Neuronal stem cell (in vitro differentiated cells): ENCODE measurements at regions not wholly inside any gene's neighbourhood (a gene's known extent, or its start where the extent isn't known, plus 50 kb on each side); places are given as distances from the start of the nearest gene placed in this dataset.

ENCODE experiments used
- DNase-seq: peaks from one replicate; pipeline ENCODE4 v3.0.0-alpha.2; 2013; ENCODE audit warnings: low spot score
- H2AFZ ChIP-seq: one replicate; pipeline ENCODE4 v1.6.1; 2013; ENCODE audit warnings: mild to moderate bottlenecking, low read length, inconsistent platforms
- H2AK5ac ChIP-seq: 2 replicates; pipeline ENCODE4 v1.6.1; 2013; ENCODE audit warnings: low read depth, mild to moderate bottlenecking, inconsistent platforms, low read length, moderate library complexity, mixed read lengths
- H2BK120ac ChIP-seq: 2 replicates; pipeline ENCODE4 v1.6.1; 2013; ENCODE audit warnings: low read depth, mild to moderate bottlenecking, inconsistent platforms, low read length, moderate library complexity, mixed read lengths
- H2BK12ac ChIP-seq: one replicate; pipeline ENCODE4 v1.6.1; 2013; ENCODE audit warnings: low read length, inconsistent platforms
- H2BK15ac ChIP-seq: 2 replicates; pipeline ENCODE4 v1.6.1; 2013; ENCODE audit warnings: mild to moderate bottlenecking, low read length, inconsistent platforms, mixed read lengths
- H2BK5ac ChIP-seq: one replicate; pipeline ENCODE4 v1.6.1; 2013; ENCODE audit warnings: inconsistent platforms, mild to moderate bottlenecking, low read length, moderate library complexity
- H3K14ac ChIP-seq: one replicate; pipeline ENCODE4 v1.6.1; 2013; ENCODE audit warnings: low read length, inconsistent platforms
- H3K18ac ChIP-seq: 2 replicates; pipeline ENCODE4 v1.6.1; 2013; ENCODE audit warnings: low read length, inconsistent platforms
- H3K23ac ChIP-seq: 2 replicates; pipeline ENCODE4 v1.6.1; 2013; ENCODE audit warnings: low read depth, mild to moderate bottlenecking, mixed read lengths, low read length, inconsistent platforms; ENCODE audit not compliant: poor library complexity
- H3K27ac ChIP-seq: replicated peaks from 3 replicates; pipeline ENCODE4 v1.5.1; 2013; ENCODE audit warnings: low read length, inconsistent platforms
- H3K27me3 ChIP-seq, 3 experiments: 2 replicates each; pipeline ENCODE4 v1.6.1; 2013; ENCODE audit warnings: low read length in 3 of 3, mild to moderate bottlenecking in 2 of 3, inconsistent platforms in 1 of 3, low read depth in 1 of 3, mixed read lengths in 1 of 3, moderate library complexity in 1 of 3; ENCODE audit not compliant: control insufficient read depth in 3 of 3, insufficient read depth in 3 of 3
- H3K36me3 ChIP-seq, 2 donors: replicated peaks in 1 of 2; 2 replicates each; pipeline ENCODE4 v1.6.1; 2013; ENCODE audit warnings: low read length in 2 of 2; ENCODE audit not compliant: control insufficient read depth in 2 of 2, insufficient read depth in 2 of 2
- H3K4ac ChIP-seq: 2 replicates; pipeline ENCODE4 v1.6.1; 2013; ENCODE audit warnings: inconsistent platforms, mild to moderate bottlenecking, low read length, moderate library complexity
- H3K4me1 ChIP-seq, 2 donors: 1 replicate in 1 of 2; 2 replicates in 1 of 2; pipeline ENCODE4 v1.6.1; 2013; ENCODE audit warnings: low read length in 2 of 2, low read depth in 1 of 2; ENCODE audit not compliant: control insufficient read depth in 2 of 2, insufficient read depth in 1 of 2
- H3K4me2 ChIP-seq: one replicate; pipeline ENCODE4 v1.6.1; 2013; ENCODE audit warnings: mild to moderate bottlenecking, low read length, inconsistent platforms; ENCODE audit not compliant: insufficient read depth, poor library complexity, severe bottlenecking
- H3K4me3 ChIP-seq, 2 donors: 2 replicates each; pipeline ENCODE4 v1.5.1; 2013; ENCODE audit warnings: low read length in 2 of 2, mild to moderate bottlenecking in 2 of 2, inconsistent platforms in 1 of 2, moderate library complexity in 1 of 2
- H3K79me1 ChIP-seq: one replicate; pipeline ENCODE4 v1.6.1; 2013; ENCODE audit warnings: low read depth, mild to moderate bottlenecking, inconsistent platforms, low read length, moderate library complexity
- H3K9ac ChIP-seq: one replicate; pipeline ENCODE4 v1.6.1; 2013; ENCODE audit warnings: mild to moderate bottlenecking, low read depth, low read length, inconsistent platforms; ENCODE audit not compliant: poor library complexity
- H3K9me3 ChIP-seq, 2 donors: replicated peaks in 1 of 2; 2 replicates each; pipeline versions ENCODE3 to v1.6.1; 2013; ENCODE audit warnings: low read length in 2 of 2, mild to moderate bottlenecking in 2 of 2, inconsistent platforms in 1 of 2, low read depth in 1 of 2, mixed read lengths in 1 of 2, moderate library complexity in 1 of 2; ENCODE audit not compliant: control insufficient read depth in 2 of 2, insufficient read depth in 1 of 2
- H4K8ac ChIP-seq: one replicate; pipeline ENCODE4 v1.6.1; 2013; ENCODE audit warnings: low read depth, mild to moderate bottlenecking, inconsistent platforms, low read length, moderate library complexity
- H4K91ac ChIP-seq: one replicate; pipeline ENCODE4 v1.6.1; 2013; ENCODE audit warnings: low read length, low read depth, mild to moderate bottlenecking, inconsistent platforms; ENCODE audit not compliant: poor library complexity
- WGBS, 2 donors: extraction: QIAGEN DNeasy Blood & Tissue Kit; methylation state at CpG; one replicate each; pipeline ENCODE4 v1.1.7; 2013; ENCODE audit warnings: missing lambda C conversion rate in 2 of 2, mixed read lengths in 1 of 2; ENCODE audit not compliant: insufficient read length in 2 of 2, insufficient replicate concordance in 1 of 2; ENCODE audit errors: extremely low coverage in 2 of 2; 5-methylcytosine and 5-hydroxymethylcytosine counted together

GRCh38 chr1:178020968-178021640 is 51.2 kb upstream of the SEC16B start:
- WGBS, 2 donors: no CpG with 5 or more reads among the region's 8 CpGs
- Histone ChIP-seq H3K23ac (no peak overlapping the region), H3K27ac (no peak overlapping the region), H3K4me2 (no peak overlapping the region), H3K79me1 (no peaks in the 10 kb centered on the region), H3K4me3 (no peak overlapping the region), H3K9ac (no peak overlapping the region), H3K4ac (no peak overlapping the region), H2BK12ac (no peak overlapping the region), H2BK120ac (no peak overlapping the region), H2BK5ac (no peak overlapping the region), H2BK15ac (no peak overlapping the region), H3K18ac (no peak overlapping the region), H2AFZ (no peak overlapping the region), H3K4me1 (no peaks in the 10 kb centered on the region), H3K36me3 (no peaks in the 10 kb centered on the region), H2AK5ac (no peak overlapping the region), H4K91ac (no peak overlapping the region), H3K14ac (no peak overlapping the region), H4K8ac (no peak overlapping the region), H3K9me3 (peaks cover 2 to 3% of the 10 kb centered on the region in 2 donors), H3K27me3 (peaks cover 0 to 16% (median 0%) of the 10 kb centered on the region in 3 experiments)
- DNase-seq: no peak

GRCh38 chr1:178021950-178022349 is 52.1 kb upstream of the SEC16B start:
- Histone ChIP-seq H3K27me3 (peaks cover 0 to 18% (median 0%) of the 10 kb centered on the region in 3 experiments), H3K79me1 (no peaks in the 10 kb centered on the region), H3K36me3 (no peaks in the 10 kb centered on the region), H3K14ac (no peak overlapping the region), H2BK5ac (no peak overlapping the region), H4K91ac (no peak overlapping the region), H2AFZ (no peak overlapping the region), H3K18ac (no peak overlapping the region), H3K27ac (no peak overlapping the region), H2AK5ac (no peak overlapping the region), H3K9me3 (peaks cover 1 to 2% of the 10 kb centered on the region in 2 donors), H3K4me3 (no peak overlapping the region), H2BK12ac (no peak overlapping the region), H3K4ac (no peak overlapping the region), H3K4me1 (no peaks in the 10 kb centered on the region), H4K8ac (no peak overlapping the region), H3K4me2 (no peak overlapping the region), H2BK120ac (no peak overlapping the region), H3K9ac (no peak overlapping the region), H3K23ac (no peak overlapping the region), H2BK15ac (no peak overlapping the region)
- no peak for DNase-seq
- WGBS, 2 donors: no CpG with 5 or more reads among the region's 4 CpGs

GRCh38 chr1:178023181-178023618 is 53.3 kb upstream of the SEC16B start:
- no peaks in the 10 kb centered on the region for H3K4me1 ChIP-seq
- H2AK5ac ChIP-seq: no peak overlapping the region
- no peak overlapping the region for H3K27ac ChIP-seq
- no peaks in the 10 kb centered on the region for H3K9me3 ChIP-seq
- H4K91ac ChIP-seq: no peak overlapping the region
- no peak overlapping the region for H3K4ac ChIP-seq
- H3K4me2 ChIP-seq: no peak overlapping the region
- H3K18ac ChIP-seq: no peak overlapping the region
- H3K9ac ChIP-seq: no peak overlapping the region
- no peak for DNase-seq
- no peak overlapping the region for H2BK120ac ChIP-seq
- no peak overlapping the region for H4K8ac ChIP-seq
- no peak overlapping the region for H3K23ac ChIP-seq
- no peaks in the 10 kb centered on the region for H3K36me3 ChIP-seq
- H3K14ac ChIP-seq: no peak overlapping the region
- H3K4me3 ChIP-seq: no peak overlapping the region
- no peaks in the 10 kb centered on the region for H3K79me1 ChIP-seq
- peaks cover 0 to 18% (median 0%) of the 10 kb centered on the region in 3 experiments for H3K27me3 ChIP-seq
- H2BK12ac ChIP-seq: no peak overlapping the region
- H2BK5ac ChIP-seq: no peak overlapping the region
- no peak overlapping the region for H2BK15ac ChIP-seq
- WGBS, 2 donors: no CpG with 5 or more reads among the region's 2 CpGs
- no peak overlapping the region for H2AFZ ChIP-seq

GRCh38 chr1:178024504-178024903 is 54.6 kb upstream of the SEC16B start:
- Histone ChIP-seq H3K79me1 (no peaks in the 10 kb centered on the region), H3K23ac (no peak overlapping the region), H3K4me1 (no peaks in the 10 kb centered on the region), H2BK15ac (no peak overlapping the region), H3K9me3 (no peaks in the 10 kb centered on the region), H4K8ac (no peak overlapping the region), H2BK120ac (no peak overlapping the region), H3K9ac (no peak overlapping the region), H3K14ac (no peak overlapping the region), H3K36me3 (no peaks in the 10 kb centered on the region), H2BK12ac (no peak overlapping the region), H2AFZ (no peak overlapping the region), H4K91ac (no peak overlapping the region), H3K27ac (no peak overlapping the region), H3K4me2 (no peak overlapping the region), H3K4me3 (no peak overlapping the region), H3K4ac (no peak overlapping the region), H2AK5ac (no peak overlapping the region), H3K27me3 (peaks cover 0 to 14% (median 0%) of the 10 kb centered on the region in 3 experiments), H2BK5ac (no peak overlapping the region), H3K18ac (no peak overlapping the region)
- DNase-seq: no peak
- no CpG with 5 or more reads among the region's 3 CpGs for WGBS, 2 donors
